ENCODE measurements at regions not wholly inside any gene's neighbourhood (a gene's known extent, or its start where the extent isn't known, plus 50 kb on each side); places are given as distances from the start of the nearest gene placed in this dataset.

DNA sequence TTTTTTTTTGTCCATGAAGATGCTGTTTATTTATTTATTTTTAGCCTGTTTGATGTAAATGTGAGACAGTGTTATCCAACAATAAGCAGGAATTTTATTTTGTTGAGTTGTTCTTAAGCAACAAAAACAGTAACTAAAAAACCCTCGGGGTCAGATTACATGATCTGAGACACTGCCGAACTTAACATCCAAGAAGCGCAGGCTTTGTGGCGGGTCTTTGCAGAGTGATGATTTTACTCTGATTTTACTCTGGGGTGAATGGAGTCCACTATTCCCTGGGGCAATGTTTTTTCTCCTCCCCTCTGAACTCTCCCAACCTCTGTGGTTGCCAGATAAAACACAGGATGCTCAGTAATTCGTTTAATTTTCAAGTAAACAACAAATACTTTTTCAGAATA, 450.1 kb upstream of the B3GAT1 start:
- H3K27ac ChIP-seq = no peak overlapping the region
- DNase-seq (no peak), ATAC-seq (no peak)
- H3K36me3 ChIP-seq (replicated peaks in 1 of 2; ENCODE audit: insufficient read depth in 1 of 2, low read depth in 2 of 2) = no peaks in the 10 kb centered on the region
- no peak overlapping the region for H3K4me3 ChIP-seq
- intact Hi-C loops (cut with DNase I) = no loop called here
- WGBS, 2 donors = 54 to 55% methylated on average over 5 of the region's 5 CpGs
- H3K27me3 ChIP-seq = no peaks in the 10 kb centered on the region
- H3K9me3 ChIP-seq = no peaks in the 10 kb centered on the region
- no peaks in the 10 kb centered on the region for H3K4me1 ChIP-seq
- TF ChIP-seq, protein P1, sequence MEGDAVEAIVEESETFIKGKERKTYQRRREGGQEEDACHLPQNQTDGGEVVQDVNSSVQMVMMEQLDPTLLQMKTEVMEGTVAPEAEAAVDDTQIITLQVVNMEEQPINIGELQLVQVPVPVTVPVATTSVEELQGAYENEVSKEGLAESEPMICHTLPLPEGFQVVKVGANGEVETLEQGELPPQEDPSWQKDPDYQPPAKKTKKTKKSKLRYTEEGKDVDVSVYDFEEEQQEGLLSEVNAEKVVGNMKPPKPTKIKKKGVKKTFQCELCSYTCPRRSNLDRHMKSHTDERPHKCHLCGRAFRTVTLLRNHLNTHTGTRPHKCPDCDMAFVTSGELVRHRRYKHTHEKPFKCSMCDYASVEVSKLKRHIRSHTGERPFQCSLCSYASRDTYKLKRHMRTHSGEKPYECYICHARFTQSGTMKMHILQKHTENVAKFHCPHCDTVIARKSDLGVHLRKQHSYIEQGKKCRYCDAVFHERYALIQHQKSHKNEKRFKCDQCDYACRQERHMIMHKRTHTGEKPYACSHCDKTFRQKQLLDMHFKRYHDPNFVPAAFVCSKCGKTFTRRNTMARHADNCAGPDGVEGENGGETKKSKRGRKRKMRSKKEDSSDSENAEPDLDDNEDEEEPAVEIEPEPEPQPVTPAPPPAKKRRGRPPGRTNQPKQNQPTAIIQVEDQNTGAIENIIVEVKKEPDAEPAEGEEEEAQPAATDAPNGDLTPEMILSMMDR (IDR thresholded peaks at IDR 0.05) = no peak
- no peak for TF ChIP-seq POLR2A (IDR thresholded peaks at IDR 0.05)

DNA sequence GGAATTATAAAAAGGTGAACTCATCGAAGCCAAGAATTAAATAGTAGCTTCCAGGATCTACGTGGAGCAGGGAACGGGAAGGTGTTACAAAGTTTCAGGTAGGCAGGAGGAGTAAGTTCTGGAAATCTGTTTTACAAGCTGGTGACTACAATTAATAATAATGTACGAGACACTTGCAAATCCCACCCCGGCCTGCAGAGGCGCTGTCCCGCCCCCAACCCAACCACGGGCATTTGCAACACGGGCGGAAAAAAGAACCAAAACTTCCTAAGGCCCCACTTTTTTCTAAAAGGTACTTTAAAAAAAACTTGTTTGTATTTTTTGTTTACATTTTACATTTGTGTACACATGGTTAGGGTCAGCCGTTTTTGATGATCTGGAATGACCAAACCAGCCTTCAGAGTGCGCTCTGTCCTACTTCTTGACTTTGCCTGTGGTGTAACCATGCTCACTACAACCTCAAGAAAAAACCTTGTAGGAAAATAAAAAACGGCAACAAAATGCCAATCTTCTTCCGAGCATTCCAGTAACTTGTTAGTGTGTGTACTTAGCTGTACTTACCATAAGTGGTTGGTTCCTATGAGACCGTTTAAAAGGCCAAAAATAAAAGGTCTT, 449.6 kb upstream of the B3GAT1 start:
- no peaks in the 10 kb centered on the region for H3K27me3 ChIP-seq
- no peaks in the 10 kb centered on the region for H3K9me3 ChIP-seq
- intact Hi-C loops (cut with DNase I) = no loop called here
- DNase-seq (no peak), ATAC-seq (no peak)
- no peak overlapping the region for H3K27ac ChIP-seq
- TF ChIP-seq POLR2A (IDR thresholded peaks at IDR 0.05) = no peak
- H3K4me3 ChIP-seq = no peak overlapping the region
- H3K36me3 ChIP-seq (replicated peaks in 1 of 2; ENCODE audit: insufficient read depth in 1 of 2, low read depth in 2 of 2) = no peaks in the 10 kb centered on the region
- 65 to 66% methylated on average over 15 of the region's 15 CpGs for WGBS, 2 donors
- H3K4me1 ChIP-seq = no peaks in the 10 kb centered on the region

GRCh38 chr11:134858783-134859480, 446.9 kb upstream of the B3GAT1 start:
- H3K27me3 ChIP-seq = no peaks in the 10 kb centered on the region
- no peaks in the 10 kb centered on the region for H3K9me3 ChIP-seq
- H3K36me3 ChIP-seq (replicated peaks in 1 of 2; ENCODE audit: insufficient read depth in 1 of 2, low read depth in 2 of 2) = no peaks in the 10 kb centered on the region
- no peak overlapping the region for H3K4me3 ChIP-seq
- H3K4me1 ChIP-seq = no peaks in the 10 kb centered on the region
- intact Hi-C loops (cut with DNase I) = no loop called here
- no peak overlapping the region for H3K27ac ChIP-seq
- TF ChIP-seq, protein P1 (IDR thresholded peaks at IDR 0.05) = no peak
- TF ChIP-seq POLR2A (IDR thresholded peaks at IDR 0.05) = no peak
- DNase-seq = no peak
- WGBS, 2 donors = 70 to 75% methylated on average over 8 of the region's 8 CpGs
- ATAC-seq = no peak

- Histone ChIP-seq H3K27me3 (no peaks in the 10 kb centered on the region), H3K4me3 (no peak overlapping the region), H3K36me3 (replicated peaks in 1 of 2; ENCODE audit: insufficient read depth in 1 of 2, low read depth in 2 of 2) (no peaks in the 10 kb centered on the region), H3K9me3 (no peaks in the 10 kb centered on the region), H3K4me1 (no peaks in the 10 kb centered on the region), H3K27ac (no peak overlapping the region)
- 65 to 79% methylated on average over 4 of the region's 4 CpGs for WGBS, 2 donors
- ATAC-seq (no peak), DNase-seq (no peak)
- intact Hi-C loops (cut with DNase I) = no loop called here
- TF ChIP-seq, protein P1 (IDR thresholded peaks at IDR 0.05) = no peak
- no peak for TF ChIP-seq POLR2A (IDR thresholded peaks at IDR 0.05)
Observed at GRCh38 chr11:134857035-134857434, 445.0 kb upstream of the B3GAT1 start.

GRCh38 chr11:134856056-134856971, 444.3 kb upstream of the B3GAT1 start:
- Histone ChIP-seq H3K9me3 (no peaks in the 10 kb centered on the region), H3K4me1 (no peaks in the 10 kb centered on the region), H3K27ac (no peak overlapping the region), H3K27me3 (no peaks in the 10 kb centered on the region), H3K36me3 (replicated peaks in 1 of 2; ENCODE audit: insufficient read depth in 1 of 2, low read depth in 2 of 2) (no peaks in the 10 kb centered on the region), H3K4me3 (no peak overlapping the region)
- TF ChIP-seq, protein P1 (IDR thresholded peaks at IDR 0.05) = no peak
- no peak for TF ChIP-seq POLR2A (IDR thresholded peaks at IDR 0.05)
- no peak for ATAC-seq
- intact Hi-C loops (cut with DNase I) = no loop called here
- no peak for DNase-seq
- WGBS, 2 donors = 45 to 60% methylated on average over 3 to 14 of the region's 14 CpGs

Measured in body of pancreas (tissue), 4 donors.